AML-193 (cell line): ENCODE measurements at regions not wholly inside any gene's neighbourhood (a gene's known extent, or its start where the extent isn't known, plus 50 kb on each side); places are given as distances from the start of the nearest gene placed in this dataset.
"Not testable (repeated sequence)": the region's sequence is repeated elsewhere in the genome, so short reads cannot be mapped to it uniquely, and the experiment has no call there.

Experiments used
- DNase-seq, 2 experiments: peaks; one replicate each; lab custom pipeline; 2025; lab: John Stamatoyannopoulos, UW

GRCh38 chr4:27121830-27122229, 261.2 kb downstream of the STIM2 start:
- DNase-seq: no peak

GRCh38 chr4:27123123-27123768, 262.6 kb downstream of the STIM2 start:
- no peak for DNase-seq

- DNase-seq: no peak
Observed at GRCh38 chr4:27123769-27124124, 263.1 kb downstream of the STIM2 start.

GRCh38 chr4:27126895-27127294, 266.3 kb downstream of the STIM2 start:
- not testable (repeated sequence) for DNase-seq

GRCh38 chr4:27128443-27128842, 267.8 kb downstream of the STIM2 start:
- no peak for DNase-seq

GRCh38 chr4:27129871-27130366, 269.3 kb downstream of the STIM2 start:
- no peak for DNase-seq

GRCh38 chr4:27132497-27132896, 271.9 kb downstream of the STIM2 start:
- DNase-seq: no peak

- DNase-seq: no peak
Observed at GRCh38 chr4:27140486-27140885, 279.8 kb downstream of the STIM2 start.

- no peak for DNase-seq
Observed at GRCh38 chr4:27141530-27141929, 280.9 kb downstream of the STIM2 start.

- DNase-seq: no peak
Observed at GRCh38 chr4:27142841-27143240, 282.2 kb downstream of the STIM2 start.

- no peak for DNase-seq
Observed at GRCh38 chr4:27145597-27145996, 285.0 kb downstream of the STIM2 start.

- DNase-seq: no peak
Observed at GRCh38 chr4:27148211-27148895, 287.7 kb downstream of the STIM2 start.

GRCh38 chr4:27149541-27150212, 289.0 kb downstream of the STIM2 start:
- no peak for DNase-seq

GRCh38 chr4:27152703-27153102, 292.1 kb downstream of the STIM2 start:
- DNase-seq: no peak

GRCh38 chr4:27154706-27155105, 294.1 kb downstream of the STIM2 start:
- no peak for DNase-seq

- no peak for DNase-seq
Observed at GRCh38 chr4:27161191-27161590, 300.6 kb downstream of the STIM2 start.

GRCh38 chr4:27168783-27169182, 308.1 kb downstream of the STIM2 start:
- no peak for DNase-seq

GRCh38 chr4:27173280-27173679, 312.6 kb downstream of the STIM2 start:
- no peak for DNase-seq

GRCh38 chr4:27176400-27176799, 315.8 kb downstream of the STIM2 start:
- DNase-seq: peak in 1 of 2 experiments; percentile 6

GRCh38 chr4:27176881-27177280, 316.2 kb downstream of the STIM2 start:
- no peak for DNase-seq

GRCh38 chr4:27178061-27178460, 317.4 kb downstream of the STIM2 start:
- DNase-seq: no peak

- no peak for DNase-seq
Observed at GRCh38 chr4:27181693-27182092, 321.1 kb downstream of the STIM2 start.

GRCh38 chr4:27182211-27182610, 321.6 kb downstream of the STIM2 start:
- no peak for DNase-seq
